Embryonic facial prominence (tissue), 1 donor: ENCODE measurements at regions not wholly inside any gene's neighbourhood (a gene's known extent, or its start where the extent isn't known, plus 50 kb on each side); places are given as distances from the start of the nearest gene placed in this dataset.

ENCODE experiments used
- DNase-seq: peaks from one replicate; pipeline ENCODE4 v3.0.0-alpha.2; 2016; ENCODE audit errors: extremely low spot score

DNA sequence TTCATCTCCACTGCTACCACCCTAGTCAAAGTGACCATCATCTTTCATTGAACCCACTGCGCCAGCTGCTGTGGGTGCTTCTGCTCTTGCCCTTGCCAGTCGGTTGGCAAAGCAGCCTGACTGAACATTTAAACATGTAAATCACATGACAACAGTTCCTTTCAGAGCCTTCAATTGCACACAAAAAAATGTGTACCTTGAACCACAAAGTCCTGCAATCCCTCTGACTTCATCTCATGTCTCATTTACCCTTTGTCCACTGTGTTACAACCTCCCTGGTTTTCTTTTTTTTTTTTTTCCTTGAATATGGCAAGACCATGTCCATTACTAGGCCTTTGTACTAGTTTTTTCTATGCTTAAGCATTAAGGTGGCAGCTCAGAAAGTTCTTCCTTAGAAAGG is 183.5 kb downstream of the GBA3 start:
- no peak for DNase-seq

DNA sequence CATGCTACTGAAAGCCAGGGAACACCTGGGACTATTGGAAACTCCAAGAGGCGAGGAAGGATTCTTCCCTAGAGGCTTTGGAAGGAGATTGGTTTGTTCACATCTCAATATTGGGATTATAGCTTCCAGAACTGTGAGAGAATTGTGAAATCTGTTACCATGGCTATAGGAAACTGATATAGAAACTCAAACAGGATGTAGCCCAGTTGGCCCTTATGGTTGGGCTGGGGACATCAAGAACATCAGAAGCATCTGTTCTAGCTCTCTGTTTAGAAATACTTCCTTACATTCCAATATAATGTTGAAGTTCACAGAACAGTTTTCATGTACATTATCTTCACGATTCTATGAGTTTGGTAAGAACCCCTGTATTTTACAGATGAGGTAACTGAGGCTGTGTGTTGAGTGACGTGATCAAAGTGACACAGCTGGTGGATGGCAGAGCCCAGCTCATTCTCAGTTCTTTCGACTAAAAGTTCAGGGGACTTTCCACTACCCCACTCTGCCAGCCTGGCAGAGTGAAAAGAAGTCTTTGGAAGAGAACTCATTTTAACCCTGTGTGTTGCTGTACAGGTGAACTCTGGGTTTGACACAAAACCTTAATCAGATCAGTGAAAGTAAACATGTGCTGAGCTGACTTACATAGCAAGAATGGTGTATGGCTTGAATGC is 183.0 kb downstream of the GBA3 start:
- no peak for DNase-seq

DNA sequence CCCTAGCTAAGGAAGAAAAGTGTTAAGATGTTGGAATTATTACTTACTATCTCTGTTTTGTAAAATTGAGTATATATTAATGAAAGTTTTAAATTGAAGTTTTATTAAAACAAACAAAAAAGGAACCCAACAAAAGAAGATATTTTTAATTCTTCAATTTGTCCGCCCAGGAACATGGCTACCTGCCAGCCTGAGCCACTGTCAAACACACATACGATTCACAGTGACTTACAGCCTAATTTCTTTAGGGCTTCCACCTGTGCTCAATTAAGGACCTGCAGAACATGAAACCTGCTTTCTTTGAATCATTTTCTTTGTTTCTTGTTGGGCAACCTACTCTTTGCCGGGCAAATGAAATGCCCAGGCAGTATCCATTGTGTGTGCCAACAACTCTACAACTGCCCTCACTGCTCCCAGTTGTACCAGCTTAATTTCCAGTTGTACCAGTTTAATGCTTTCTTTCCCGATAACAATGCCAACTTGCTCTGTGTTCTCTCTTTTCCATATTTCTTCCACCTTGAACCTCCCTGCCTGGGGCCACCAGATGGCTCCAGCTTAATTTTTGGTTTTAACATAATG is 181.7 kb downstream of the GBA3 start:
- DNase-seq, result no peak

DNA sequence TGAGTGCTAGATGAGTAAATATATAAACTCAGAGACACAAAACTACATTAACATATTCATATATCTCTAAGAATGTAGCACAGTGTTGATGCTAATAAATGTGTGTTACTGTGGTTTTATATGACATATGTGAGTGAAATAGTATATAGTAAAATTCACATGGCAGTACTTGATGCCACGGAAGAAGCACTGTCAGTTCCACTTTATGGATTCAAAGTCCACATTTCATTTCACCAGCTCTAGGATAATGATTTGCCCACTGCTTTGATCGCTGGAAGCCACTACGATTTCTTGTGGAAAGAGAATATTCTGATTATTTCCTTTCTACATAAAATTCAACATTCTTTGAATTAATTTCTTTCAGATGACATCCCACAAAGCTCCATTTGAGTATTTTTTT is 181.2 kb downstream of the GBA3 start:
- no peak for DNase-seq

DNA sequence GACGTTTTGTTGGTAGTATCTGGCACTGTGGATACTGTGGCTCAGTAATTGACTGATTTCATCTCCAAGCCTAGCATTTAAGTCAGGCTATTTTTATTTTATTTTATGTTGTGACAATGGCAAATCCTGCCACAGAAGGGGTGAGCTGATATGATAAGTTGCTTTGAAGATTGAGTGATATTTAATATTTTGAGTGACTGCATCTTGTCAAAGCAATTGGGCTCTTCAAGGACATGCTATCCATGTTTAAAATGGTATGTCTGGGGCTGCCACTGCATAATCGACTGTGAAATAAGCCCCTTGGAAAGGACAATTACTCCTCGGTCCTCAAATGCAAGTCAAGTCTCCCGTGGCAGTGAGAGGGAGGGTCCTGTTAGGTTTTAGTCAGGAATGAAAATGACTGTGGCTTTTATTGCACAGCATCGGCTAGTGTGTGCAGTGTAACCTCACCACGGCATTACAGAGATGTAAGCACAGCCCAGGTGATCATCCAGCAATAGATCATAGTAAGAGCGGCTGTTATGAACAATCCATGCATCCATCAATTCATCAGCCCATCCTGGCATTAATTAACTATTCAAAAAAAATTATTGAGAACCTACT is 178.2 kb downstream of the GBA3 start:
- no peak for DNase-seq

DNA sequence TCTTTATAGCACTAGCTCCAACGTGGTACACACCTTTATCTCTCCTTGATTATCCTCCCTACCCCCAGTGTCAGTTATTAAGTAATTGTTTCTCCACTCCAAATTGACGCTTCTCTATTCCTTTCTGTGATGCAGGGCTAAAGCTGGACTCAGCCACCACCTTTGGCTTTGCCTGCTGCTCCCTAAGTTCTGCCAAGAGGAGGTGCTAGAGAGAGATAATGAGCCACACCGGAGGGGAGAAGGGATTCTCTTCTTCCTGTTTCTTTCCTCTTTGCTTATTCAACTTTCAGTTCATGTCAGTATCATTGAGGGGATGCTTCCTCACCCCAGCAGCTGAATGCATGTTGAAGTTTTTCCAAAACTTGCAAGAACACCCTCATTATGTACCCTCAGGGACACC is 176.5 kb downstream of the GBA3 start:
- DNase-seq, result no peak
